Suprapubic skin (tissue), 3 donors: ENCODE measurements at regions not wholly inside any gene's neighbourhood (a gene's known extent, or its start where the extent isn't known, plus 50 kb on each side); places are given as distances from the start of the nearest gene placed in this dataset.

Experiments used
- EP300 ChIP-seq: sonication (generic); formaldehyde crosslinking; IDR thresholded peaks from one replicate; pipeline ENCODE4 v1.6.1; 2017; ENCODE audit warnings: antibody characterized with exemption
- POLR2A ChIP-seq, 2 donors: fragments of 450-650 bp; IDR thresholded peaks; one replicate each; pipeline ENCODE4 v1.6.1; 2017; ENCODE audit warnings: antibody characterized with exemption in 2 of 2, mild to moderate bottlenecking in 2 of 2, moderate library complexity in 2 of 2
- TF ChIP-seq, protein P1 (sequence below), 2 donors: fragments of 200-600 bp in 1 of 2; fragments of 450-650 bp in 1 of 2; sonication (generic) in 1 of 2; IDR thresholded peaks; one replicate each; pipeline ENCODE4 v1.5.1; 2016 to 2019; ENCODE audit warnings: antibody characterized with exemption in 2 of 2, mild to moderate bottlenecking in 1 of 2, moderate library complexity in 1 of 2

DNA sequence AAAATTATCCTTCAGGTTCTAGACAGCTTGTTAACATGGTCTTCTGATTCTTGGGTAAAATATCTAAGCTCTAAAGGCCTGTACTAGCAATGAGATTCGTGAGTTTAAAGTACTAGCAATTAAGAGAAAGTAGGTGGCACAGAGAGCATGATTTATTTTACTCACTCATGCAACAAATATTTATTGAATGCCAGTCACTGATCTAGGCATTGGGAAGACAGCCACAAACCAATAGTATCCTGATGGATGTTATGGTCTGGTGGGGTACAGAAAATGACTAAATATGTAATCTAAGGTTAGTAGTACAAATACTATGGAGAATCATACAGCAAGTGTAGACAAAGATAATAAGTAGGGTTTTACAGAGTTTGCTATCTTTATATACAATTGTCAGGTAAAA is 751.3 kb downstream of the ZNF385D start:
- TF ChIP-seq, protein P1, sequence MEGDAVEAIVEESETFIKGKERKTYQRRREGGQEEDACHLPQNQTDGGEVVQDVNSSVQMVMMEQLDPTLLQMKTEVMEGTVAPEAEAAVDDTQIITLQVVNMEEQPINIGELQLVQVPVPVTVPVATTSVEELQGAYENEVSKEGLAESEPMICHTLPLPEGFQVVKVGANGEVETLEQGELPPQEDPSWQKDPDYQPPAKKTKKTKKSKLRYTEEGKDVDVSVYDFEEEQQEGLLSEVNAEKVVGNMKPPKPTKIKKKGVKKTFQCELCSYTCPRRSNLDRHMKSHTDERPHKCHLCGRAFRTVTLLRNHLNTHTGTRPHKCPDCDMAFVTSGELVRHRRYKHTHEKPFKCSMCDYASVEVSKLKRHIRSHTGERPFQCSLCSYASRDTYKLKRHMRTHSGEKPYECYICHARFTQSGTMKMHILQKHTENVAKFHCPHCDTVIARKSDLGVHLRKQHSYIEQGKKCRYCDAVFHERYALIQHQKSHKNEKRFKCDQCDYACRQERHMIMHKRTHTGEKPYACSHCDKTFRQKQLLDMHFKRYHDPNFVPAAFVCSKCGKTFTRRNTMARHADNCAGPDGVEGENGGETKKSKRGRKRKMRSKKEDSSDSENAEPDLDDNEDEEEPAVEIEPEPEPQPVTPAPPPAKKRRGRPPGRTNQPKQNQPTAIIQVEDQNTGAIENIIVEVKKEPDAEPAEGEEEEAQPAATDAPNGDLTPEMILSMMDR (IDR thresholded peaks at IDR 0.05) = no peak
- TF ChIP-seq EP300 (no peak), POLR2A (IDR thresholded peaks at IDR 0.05) (no peak)
